Heart left ventricle (tissue), 16 donors: ENCODE measurements at regions not wholly inside any gene's neighbourhood (a gene's known extent, or its start where the extent isn't known, plus 50 kb on each side); places are given as distances from the start of the nearest gene placed in this dataset.

Experiments
- ATAC-seq, 4 donors: fragments of 200-7000 bp; cut with Tn5 transposase; one replicate each; pipeline ENCODE4 v1.9.1; 2020 to 2022; ENCODE audit warnings: moderate library complexity in 4 of 4, mild to moderate bottlenecking in 3 of 4, moderate number of reproducible peaks in 1 of 4
- DNase-seq, 5 donors: peaks; one replicate each; pipeline ENCODE4 v3.0.0-alpha.2; 2020
- H3K27ac ChIP-seq, 12 donors: fragments of 200-600 bp; sonication (generic) in 4 of 12; one replicate each; pipeline versions ENCODE4 v1.5.0 to v1.8.0; 2016 to 2022; ENCODE audit warnings: mild to moderate bottlenecking in 2 of 12
- H3K27me3 ChIP-seq, 9 donors: fragments of 200-600 bp; sonication (generic) in 2 of 9; one replicate each; pipeline versions ENCODE4 v1.5.1 to v1.8.0; 2016 to 2022; ENCODE audit warnings: mild to moderate bottlenecking in 3 of 9
- H3K36me3 ChIP-seq, 9 donors: fragments of 200-600 bp; sonication (generic) in 2 of 9; one replicate each; pipeline versions ENCODE4 v1.5.0 to v1.8.0; 2018 to 2022; ENCODE audit warnings: mild to moderate bottlenecking in 2 of 9
- H3K4me1 ChIP-seq, 12 donors: fragments of 200-600 bp; sonication (generic) in 4 of 12; one replicate each; pipeline versions ENCODE4 v1.5.0 to v1.8.0; 2016 to 2022; ENCODE audit warnings: mild to moderate bottlenecking in 3 of 12
- H3K4me3 ChIP-seq, 12 donors: fragments of 200-600 bp; sonication (generic) in 4 of 12; one replicate each; pipeline versions ENCODE4 v1.5.0 to v1.8.0; 2017 to 2022; ENCODE audit warnings: mild to moderate bottlenecking in 9 of 12, moderate library complexity in 4 of 12
- H3K9me3 ChIP-seq, 12 donors: fragments of 200-600 bp; sonication (generic) in 4 of 12; one replicate each; pipeline versions ENCODE4 v1.5.0 to v1.8.0; 2016 to 2022; ENCODE audit warnings: mild to moderate bottlenecking in 1 of 12
- POLR2A ChIP-seq, 2 donors: fragments of 450-650 bp; IDR thresholded peaks; one replicate each; pipeline ENCODE4 v1.6.1; 2017; ENCODE audit warnings: antibody characterized with exemption in 2 of 2, mild to moderate bottlenecking in 2 of 2, moderate library complexity in 2 of 2
- WGBS, 4 donors: extraction: QIAGEN DNeasy Blood & Tissue Kit in 2 of 4; methylation state at CpG; one replicate each; pipeline versions ENCODE4 v1.1.5 to v1.1.7; 2013 to 2018; 5-methylcytosine and 5-hydroxymethylcytosine counted together
- intact Hi-C, 10 donors: fragments of 100-400 bp; cut with DNase I; formaldehyde crosslinking; loops; one replicate each; pipeline versions ENCODE4 v1.11.1 to v1.14.2; 2022
- TF ChIP-seq, protein P1 (sequence below), 12 donors: fragments of 200-600 bp; sonication (generic) in 4 of 12; IDR thresholded peaks; one replicate each; pipeline versions ENCODE4 v1.5.0 to v1.8.0; 2018 to 2022; ENCODE audit warnings: antibody characterized with exemption in 12 of 12, mild to moderate bottlenecking in 5 of 12
- donor health status: ischemic (EF 13 %, LVEDD 7.1; RV severe dilation, severe dysfunction).
- donor health status: healthy with polysubstance abuse.
- donor health status: DM: no; HTN: yes; CAD: no.
- donor health status: DM: no; HTN: no; CAD: no.
- donor health status: ischemic (EF 25% LVEDD 6.9; RV normal size, moderate dysfunction).
- donor health status: ischemic (EF 25% LVEDD 5.7; RV mildly dilated, moderate dysfunction).
- donor health status: healthy.
- donor health status: DM: yes; HTN: yes; CAD: no.
- donor health status: ischemic (EF 35%, LVEDD 5.7; RV mildly dilated, moderate dysfunction).
- donor health status: nonischemic (EF 11% LVEDD 7.7; RV severe dilation, severe dysfunction).
- donor health status: DM: yes; HTN: yes; CAD: no.
- donor health status: PGD.
- donor health status: ischemic (EF 29% LVEDD 5.4; RV normal size, mild dysfunction).
- donor health status: nonischemic (EF 23%, LVEDD 6.1; RV moderate dilation, normal function).

- WGBS, 4 donors = 40 to 55% (median 52%) methylated on average over 4 of the region's 4 CpGs
- intact Hi-C loops = loop anchor here in 1 of 10 donors (5.0 kb wide), 1 partner anchor 76 kb away; no protein-coding TSS in a partner anchor
- no peaks in the 10 kb centered on the region for H3K36me3 ChIP-seq
- no peak overlapping the region for H3K4me3 ChIP-seq
- ATAC-seq (no peak), DNase-seq (no peak)
- H3K27me3 ChIP-seq = no peaks in the 10 kb centered on the region
- TF ChIP-seq, protein P1, sequence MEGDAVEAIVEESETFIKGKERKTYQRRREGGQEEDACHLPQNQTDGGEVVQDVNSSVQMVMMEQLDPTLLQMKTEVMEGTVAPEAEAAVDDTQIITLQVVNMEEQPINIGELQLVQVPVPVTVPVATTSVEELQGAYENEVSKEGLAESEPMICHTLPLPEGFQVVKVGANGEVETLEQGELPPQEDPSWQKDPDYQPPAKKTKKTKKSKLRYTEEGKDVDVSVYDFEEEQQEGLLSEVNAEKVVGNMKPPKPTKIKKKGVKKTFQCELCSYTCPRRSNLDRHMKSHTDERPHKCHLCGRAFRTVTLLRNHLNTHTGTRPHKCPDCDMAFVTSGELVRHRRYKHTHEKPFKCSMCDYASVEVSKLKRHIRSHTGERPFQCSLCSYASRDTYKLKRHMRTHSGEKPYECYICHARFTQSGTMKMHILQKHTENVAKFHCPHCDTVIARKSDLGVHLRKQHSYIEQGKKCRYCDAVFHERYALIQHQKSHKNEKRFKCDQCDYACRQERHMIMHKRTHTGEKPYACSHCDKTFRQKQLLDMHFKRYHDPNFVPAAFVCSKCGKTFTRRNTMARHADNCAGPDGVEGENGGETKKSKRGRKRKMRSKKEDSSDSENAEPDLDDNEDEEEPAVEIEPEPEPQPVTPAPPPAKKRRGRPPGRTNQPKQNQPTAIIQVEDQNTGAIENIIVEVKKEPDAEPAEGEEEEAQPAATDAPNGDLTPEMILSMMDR (IDR thresholded peaks at IDR 0.05) = no peak
- no peak for TF ChIP-seq POLR2A (IDR thresholded peaks at IDR 0.05)
- H3K4me1 ChIP-seq = peaks cover 0 to 23% (median 8%) of the 10 kb centered on the region in 12 donors
- no peaks in the 10 kb centered on the region for H3K9me3 ChIP-seq
- peak overlapping the region in 3 of 12 donors; percentile 26 to 40 (median 29) for H3K27ac ChIP-seq
These were observed 133.8 kb downstream of the SPATA19 start for GRCh38 chr11:133711545-133711944.

DNA sequence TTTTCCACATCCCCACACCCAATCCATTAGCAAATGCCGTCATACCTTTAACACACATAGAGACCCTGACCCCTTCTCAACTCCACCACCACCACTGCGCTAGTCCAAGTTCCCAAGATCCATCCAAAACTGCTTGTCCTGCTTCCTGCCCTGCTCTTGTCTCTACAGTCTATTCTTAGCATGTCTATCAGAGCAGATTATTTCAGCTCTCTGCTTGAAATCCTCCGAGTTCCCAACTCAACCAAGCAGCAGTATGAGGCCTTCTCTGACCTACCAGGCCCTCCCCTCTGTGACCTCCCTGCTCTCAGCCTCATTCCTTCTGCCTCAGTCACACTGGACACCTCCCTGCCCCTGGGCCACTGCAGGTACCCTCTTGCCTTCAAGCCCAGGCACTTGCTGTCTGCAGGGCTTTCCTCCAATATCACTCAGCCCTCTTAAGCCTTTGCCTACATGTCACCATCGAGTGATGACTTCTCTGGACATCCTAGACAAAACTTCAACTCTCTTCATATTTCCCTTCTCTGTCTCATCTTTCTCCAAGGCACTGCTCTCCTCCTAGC lies 134.6 kb downstream of the SPATA19 start:
- Histone ChIP-seq H3K27ac (peak overlapping the region in 1 of 12 donors; percentile 41), H3K9me3 (no peaks in the 10 kb centered on the region), H3K4me3 (no peak overlapping the region), H3K27me3 (no peaks in the 10 kb centered on the region), H3K36me3 (no peaks in the 10 kb centered on the region), H3K4me1 (peaks cover 0 to 23% (median 8%) of the 10 kb centered on the region in 12 donors)
- 44 to 52% (median 46%) methylated on average over 4 of the region's 4 CpGs for WGBS, 4 donors
- ATAC-seq (peak; percentile 38 to 70 (median 63)), DNase-seq (no peak)
- TF ChIP-seq POLR2A (IDR thresholded peaks at IDR 0.05) = no peak
- TF ChIP-seq, protein P1 (IDR thresholded peaks at IDR 0.05) = no peak
- intact Hi-C loops = loop anchor here in 1 of 10 donors (5.0 kb wide), 1 partner anchor 77 kb away; no protein-coding TSS in a partner anchor

GRCh38 chr11:133710241-133710640 lies 135.1 kb downstream of the SPATA19 start:
- Histone ChIP-seq H3K27me3 (no peaks in the 10 kb centered on the region), H3K36me3 (no peaks in the 10 kb centered on the region), H3K4me1 (peaks cover 0 to 23% (median 8%) of the 10 kb centered on the region in 12 donors), H3K27ac (no peak overlapping the region), H3K4me3 (no peak overlapping the region), H3K9me3 (no peaks in the 10 kb centered on the region)
- 71 to 98% (median 87%) methylated on average over 3 of the region's 3 CpGs for WGBS, 4 donors
- DNase-seq (no peak), ATAC-seq (no peak)
- TF ChIP-seq, protein P1 (IDR thresholded peaks at IDR 0.05) = no peak
- no peak for TF ChIP-seq POLR2A (IDR thresholded peaks at IDR 0.05)
- intact Hi-C loops = loop anchor here in 1 of 10 donors (5.0 kb wide), 1 partner anchor 77 kb away; no protein-coding TSS in a partner anchor

DNA sequence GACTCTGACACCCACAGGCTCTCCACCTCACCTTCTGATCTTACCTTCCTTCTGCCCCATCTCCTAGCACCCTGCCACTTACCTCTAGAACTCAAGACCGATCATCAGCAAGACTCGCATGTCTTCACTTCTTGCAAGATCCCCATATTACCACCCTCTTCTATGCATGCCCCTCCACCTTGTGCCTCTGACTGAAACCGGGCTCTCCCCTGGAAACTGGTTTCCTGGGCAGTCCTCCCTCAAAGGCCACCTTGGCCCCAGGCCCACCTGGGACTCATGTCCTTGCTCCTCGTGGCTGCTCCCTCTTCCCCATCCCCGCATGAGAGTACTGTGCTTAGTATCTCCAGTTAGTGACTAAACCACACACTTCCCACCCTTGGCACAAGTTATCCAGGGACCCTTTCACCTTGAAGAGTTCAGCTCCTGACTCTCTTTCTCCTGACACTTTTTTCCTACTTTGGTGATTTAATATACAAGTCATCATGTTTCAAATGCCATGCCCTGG lies 136.7 kb downstream of the SPATA19 start:
- no peak for DNase-seq
- no peaks in the 10 kb centered on the region for H3K27me3 ChIP-seq
- intact Hi-C loops = no loop called here
- no peak for ATAC-seq
- H3K36me3 ChIP-seq = no peaks in the 10 kb centered on the region
- H3K4me3 ChIP-seq = no peak overlapping the region
- H3K9me3 ChIP-seq = no peaks in the 10 kb centered on the region
- 84 to 92% (median 91%) methylated on average over 5 of the region's 5 CpGs for WGBS, 4 donors
- peaks cover 0 to 23% (median 8%) of the 10 kb centered on the region in 12 donors for H3K4me1 ChIP-seq
- TF ChIP-seq POLR2A (IDR thresholded peaks at IDR 0.05) = no peak
- TF ChIP-seq, protein P1 (IDR thresholded peaks at IDR 0.05) = no peak
- no peak overlapping the region for H3K27ac ChIP-seq
